ENCODE measurements at regions not wholly inside any gene's neighbourhood (a gene's known extent, or its start where the extent isn't known, plus 50 kb on each side); places are given as distances from the start of the nearest gene placed in this dataset.
A peak's percentile ranks its signal among the peaks of the same experiment; 100 is the strongest.

DNA sequence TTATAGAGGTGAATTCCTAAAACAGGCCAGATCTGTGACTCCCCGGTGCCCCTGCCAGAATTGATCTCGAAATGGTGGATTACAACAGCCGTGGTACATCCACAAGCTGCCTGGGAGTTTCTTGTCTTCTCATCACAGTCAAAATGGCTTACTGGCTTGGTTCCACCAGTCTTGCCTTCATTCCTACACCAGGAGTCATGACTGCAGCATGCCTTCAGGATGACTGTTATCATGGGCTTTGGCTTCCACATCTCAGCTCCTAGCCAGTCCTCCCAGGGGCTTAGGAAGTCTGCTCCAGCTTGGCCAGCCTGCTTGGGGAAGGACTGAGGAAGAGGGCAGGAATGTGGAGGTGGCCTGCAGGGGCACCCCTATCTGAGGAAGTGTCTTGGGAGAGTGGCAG lies 132.9 kb upstream of the NR3C1 start:
- H3K36me3 ChIP-seq (ENCODE audit: control insufficient read depth in 2 of 3, insufficient read depth in 3 of 3, low read length in 3 of 3): no peaks in the 10 kb centered on the region
- H3K4me1 ChIP-seq (ENCODE audit: control insufficient read depth in 2 of 3, insufficient read depth in 2 of 3, low read depth in 1 of 3, low read length in 3 of 3): no peaks in the 10 kb centered on the region
- DNase-seq (no peak), FAIRE-seq (no peak)
- peaks cover 0 to 2% (median 0%) of the 10 kb centered on the region in 3 donors for H3K9me3 ChIP-seq (ENCODE audit: control insufficient read depth in 2 of 3, insufficient read depth in 1 of 3, low read length in 3 of 3)
- TF ChIP-seq, protein P1, sequence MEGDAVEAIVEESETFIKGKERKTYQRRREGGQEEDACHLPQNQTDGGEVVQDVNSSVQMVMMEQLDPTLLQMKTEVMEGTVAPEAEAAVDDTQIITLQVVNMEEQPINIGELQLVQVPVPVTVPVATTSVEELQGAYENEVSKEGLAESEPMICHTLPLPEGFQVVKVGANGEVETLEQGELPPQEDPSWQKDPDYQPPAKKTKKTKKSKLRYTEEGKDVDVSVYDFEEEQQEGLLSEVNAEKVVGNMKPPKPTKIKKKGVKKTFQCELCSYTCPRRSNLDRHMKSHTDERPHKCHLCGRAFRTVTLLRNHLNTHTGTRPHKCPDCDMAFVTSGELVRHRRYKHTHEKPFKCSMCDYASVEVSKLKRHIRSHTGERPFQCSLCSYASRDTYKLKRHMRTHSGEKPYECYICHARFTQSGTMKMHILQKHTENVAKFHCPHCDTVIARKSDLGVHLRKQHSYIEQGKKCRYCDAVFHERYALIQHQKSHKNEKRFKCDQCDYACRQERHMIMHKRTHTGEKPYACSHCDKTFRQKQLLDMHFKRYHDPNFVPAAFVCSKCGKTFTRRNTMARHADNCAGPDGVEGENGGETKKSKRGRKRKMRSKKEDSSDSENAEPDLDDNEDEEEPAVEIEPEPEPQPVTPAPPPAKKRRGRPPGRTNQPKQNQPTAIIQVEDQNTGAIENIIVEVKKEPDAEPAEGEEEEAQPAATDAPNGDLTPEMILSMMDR (IDR thresholded peaks at IDR 0.05; ENCODE audit: borderline replicate concordance, extremely low read depth, insufficient read depth): no peak
- no peak overlapping the region for H3K4me3 ChIP-seq (ENCODE audit: low read length in 3 of 3)
- no peak overlapping the region for H3K9ac ChIP-seq (ENCODE audit: low read length in 3 of 3)
- H3K27ac ChIP-seq (ENCODE audit: low read depth in 2 of 2, low read length in 2 of 2): no peak overlapping the region
- no peaks in the 10 kb centered on the region for H3K27me3 ChIP-seq (ENCODE audit: control insufficient read depth, insufficient read depth, low read length)
- intact Hi-C loops (cut with DNase I): no loop called here

DNA sequence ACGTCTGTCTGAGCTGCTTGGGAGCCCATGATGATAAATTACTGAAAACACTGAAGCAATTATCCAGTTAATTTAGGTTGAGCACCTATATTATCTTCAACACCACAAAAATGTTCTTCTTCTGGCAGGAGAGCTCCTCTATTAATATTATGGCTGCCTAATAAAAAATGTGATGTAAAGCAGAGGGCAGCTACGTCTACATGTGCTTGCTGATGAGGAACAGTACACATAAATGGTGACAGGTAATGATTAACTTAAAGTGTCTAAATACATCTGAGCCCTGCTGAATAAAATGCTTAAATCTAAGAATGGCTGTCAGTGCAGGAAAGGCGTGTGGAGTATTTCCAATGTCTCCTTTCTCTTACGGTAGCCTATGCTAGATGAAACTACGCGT lies 131.3 kb upstream of the NR3C1 start:
- intact Hi-C loops (cut with DNase I): no loop called here
- Histone ChIP-seq H3K4me1 (ENCODE audit: control insufficient read depth in 2 of 3, insufficient read depth in 2 of 3, low read depth in 1 of 3, low read length in 3 of 3) (no peaks in the 10 kb centered on the region), H3K4me3 (ENCODE audit: low read length in 3 of 3) (no peak overlapping the region), H3K27me3 (ENCODE audit: control insufficient read depth, insufficient read depth, low read length) (no peaks in the 10 kb centered on the region), H3K9ac (ENCODE audit: low read length in 3 of 3) (no peak overlapping the region), H3K9me3 (ENCODE audit: control insufficient read depth in 2 of 3, insufficient read depth in 1 of 3, low read length in 3 of 3) (peaks cover 0 to 2% (median 0%) of the 10 kb centered on the region in 3 donors), H3K36me3 (ENCODE audit: control insufficient read depth in 2 of 3, insufficient read depth in 3 of 3, low read length in 3 of 3) (no peaks in the 10 kb centered on the region), H3K27ac (ENCODE audit: low read depth in 2 of 2, low read length in 2 of 2) (no peak overlapping the region)
- TF ChIP-seq, protein P1 (IDR thresholded peaks at IDR 0.05; ENCODE audit: borderline replicate concordance, extremely low read depth, insufficient read depth): no peak
- peak in 2 of 5 donors; percentile 8 to 12 for DNase-seq
- no peak for FAIRE-seq

DNA sequence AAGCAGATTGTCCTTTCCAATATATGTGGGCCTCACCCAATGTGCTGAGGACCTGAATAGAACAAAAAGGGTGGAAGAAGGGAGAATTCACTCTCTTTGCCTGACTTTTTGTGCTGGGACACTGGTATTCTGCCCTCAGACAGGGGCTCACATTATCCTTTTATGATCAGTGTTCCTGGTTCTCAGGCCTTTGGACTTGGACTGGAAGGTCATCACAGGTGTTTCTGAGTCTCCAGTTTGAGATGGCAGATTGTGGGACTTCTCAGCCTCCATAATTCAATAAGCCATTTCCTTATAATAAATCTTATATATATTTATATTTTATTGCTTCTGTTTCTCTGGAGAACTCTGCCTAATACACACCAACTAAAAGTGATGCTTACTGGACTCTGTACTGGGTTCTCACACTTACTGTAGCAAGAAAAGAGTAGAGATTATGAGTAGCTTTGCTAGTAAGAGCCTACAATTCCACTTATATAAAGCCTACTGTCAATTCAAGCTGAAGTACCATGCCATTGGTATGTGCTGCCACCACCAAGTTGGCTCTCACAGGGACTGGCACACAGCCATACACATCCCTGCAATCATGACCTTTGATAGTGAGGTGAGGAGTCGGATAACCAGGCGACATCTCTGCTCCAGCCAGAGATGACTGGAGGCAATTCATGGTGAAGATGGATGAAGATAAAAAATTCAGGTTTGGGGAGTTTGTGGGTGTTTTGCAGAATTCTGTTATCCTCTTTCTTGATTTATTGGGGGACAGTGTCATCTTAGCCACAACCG lies 130.7 kb upstream of the NR3C1 start:
- Histone ChIP-seq H3K9me3 (ENCODE audit: control insufficient read depth in 2 of 3, insufficient read depth in 1 of 3, low read length in 3 of 3) (no peaks in the 10 kb centered on the region), H3K36me3 (ENCODE audit: control insufficient read depth in 2 of 3, insufficient read depth in 3 of 3, low read length in 3 of 3) (no peaks in the 10 kb centered on the region), H3K4me3 (ENCODE audit: low read length in 3 of 3) (no peak overlapping the region), H3K27ac (ENCODE audit: low read depth in 2 of 2, low read length in 2 of 2) (no peak overlapping the region), H3K27me3 (ENCODE audit: control insufficient read depth, insufficient read depth, low read length) (no peaks in the 10 kb centered on the region), H3K4me1 (ENCODE audit: control insufficient read depth in 2 of 3, insufficient read depth in 2 of 3, low read depth in 1 of 3, low read length in 3 of 3) (no peaks in the 10 kb centered on the region), H3K9ac (ENCODE audit: low read length in 3 of 3) (no peak overlapping the region)
- intact Hi-C loops (cut with DNase I): no loop called here
- FAIRE-seq (no peak), DNase-seq (no peak)
- TF ChIP-seq, protein P1 (IDR thresholded peaks at IDR 0.05; ENCODE audit: borderline replicate concordance, extremely low read depth, insufficient read depth): no peak

Measured in kidney (tissue), 13 donors.